DMS53 treated with DMSO at 0.1 percent for 48 hours (cell line): ENCODE measurements at regions not wholly inside any gene's neighbourhood (a gene's known extent, or its start where the extent isn't known, plus 50 kb on each side); places are given as distances from the start of the nearest gene placed in this dataset.

Experiments
- DNase-seq: peaks from one replicate; lab custom pipeline; 2025; ENCODE audit not compliant: unreplicated experiment; lab: John Stamatoyannopoulos, UW

DNA sequence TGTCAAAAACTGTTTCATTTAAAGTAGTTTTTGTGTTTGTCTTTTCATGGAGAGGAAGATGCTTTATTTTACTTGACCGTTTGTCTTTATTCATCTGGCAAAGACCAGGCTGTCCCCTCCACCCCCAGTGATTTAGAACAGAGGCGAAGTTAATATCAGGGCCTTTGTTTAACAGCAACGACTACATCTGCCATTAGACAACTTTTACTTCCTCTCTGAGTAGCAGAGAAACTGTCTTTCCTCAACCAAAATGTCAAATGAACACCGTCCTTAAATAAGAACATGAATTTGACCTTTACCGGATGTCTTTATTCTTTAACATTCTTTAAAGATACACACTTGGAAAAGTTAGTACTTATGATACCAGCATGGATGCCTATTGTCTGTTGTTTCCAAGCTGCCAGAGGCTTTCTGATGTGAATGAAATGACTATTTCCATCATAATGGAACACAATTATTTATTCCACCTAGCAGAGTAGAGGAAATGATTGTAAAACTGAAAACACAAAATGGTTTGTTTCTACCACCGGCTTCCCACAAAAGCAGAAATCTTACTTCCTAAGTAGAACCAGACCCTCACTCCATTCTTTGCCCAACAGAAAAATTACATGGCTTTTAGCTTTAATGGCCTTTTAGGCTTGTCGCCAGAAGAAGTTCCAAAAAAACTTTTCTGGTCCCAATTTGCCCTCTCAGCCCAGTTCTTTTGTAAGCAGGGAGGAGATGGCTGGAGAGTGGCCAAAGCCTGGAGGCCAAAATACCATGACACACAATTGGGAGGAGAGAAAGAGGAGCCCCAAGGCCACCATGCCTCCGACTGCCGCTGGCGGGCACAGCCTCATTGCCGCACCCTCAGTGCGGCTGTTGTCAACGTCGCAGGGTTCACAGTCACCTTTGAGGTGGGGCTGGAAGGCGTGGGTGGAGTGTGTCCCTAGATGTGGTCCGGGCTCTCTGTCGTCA is 168.5 kb downstream of the TEX36 start:
- DNase-seq, result no peak

DNA sequence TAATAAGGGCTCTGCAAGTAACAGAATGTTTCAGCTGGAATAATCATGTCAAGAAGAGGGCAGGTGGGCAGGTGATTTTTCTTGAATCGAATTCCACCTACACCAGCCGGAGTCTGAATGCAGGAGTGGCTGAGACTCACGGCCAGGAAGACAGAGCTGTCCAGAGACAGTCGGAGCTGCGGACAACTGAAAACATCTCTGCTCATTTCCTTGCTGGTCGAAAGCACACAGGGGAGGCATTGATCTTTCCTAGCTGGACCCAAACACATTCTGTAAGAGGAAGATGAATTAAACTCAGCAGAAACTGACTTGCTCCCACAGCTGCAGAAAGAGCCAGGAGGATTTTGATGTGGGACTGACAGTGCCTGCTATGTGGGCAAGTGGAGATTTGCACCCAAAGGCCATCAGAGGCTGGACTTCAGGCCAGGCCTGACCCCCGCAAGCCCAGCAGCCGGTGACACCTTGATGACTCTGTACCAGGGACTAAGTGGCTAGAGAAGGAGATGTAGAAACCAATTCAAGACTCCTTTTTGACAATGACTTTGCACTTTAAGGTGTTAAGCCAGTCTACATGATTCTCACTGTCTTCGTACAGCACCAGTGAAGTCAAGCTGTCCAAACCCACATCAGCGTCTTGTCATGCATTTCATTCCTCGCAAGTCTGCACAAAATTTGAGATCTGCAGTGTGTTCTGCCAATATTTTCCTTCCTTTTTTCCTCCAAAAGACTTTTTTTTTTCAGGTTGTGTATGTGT is 169.4 kb downstream of the TEX36 start:
- no peak for DNase-seq

DNA sequence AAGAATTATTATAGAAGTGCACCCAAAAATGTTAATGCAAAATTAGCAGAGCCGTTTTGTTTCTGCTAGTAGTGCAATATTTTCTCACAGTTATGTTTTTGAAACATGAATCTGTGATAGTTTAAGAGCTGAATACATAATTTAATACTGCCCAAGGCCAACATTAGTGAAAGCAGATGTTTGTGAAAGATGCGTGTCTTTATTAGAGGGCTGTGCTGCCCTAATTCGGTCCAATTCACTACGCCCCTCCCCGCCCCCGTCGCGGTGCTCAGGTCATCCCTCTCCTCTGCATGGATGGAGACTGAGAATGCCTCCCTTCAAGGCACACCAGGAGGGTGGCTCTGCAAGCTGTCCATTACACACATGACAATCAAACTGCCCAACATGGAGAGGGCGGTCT is 172.0 kb downstream of the TEX36 start:
- DNase-seq, result no peak

DNA sequence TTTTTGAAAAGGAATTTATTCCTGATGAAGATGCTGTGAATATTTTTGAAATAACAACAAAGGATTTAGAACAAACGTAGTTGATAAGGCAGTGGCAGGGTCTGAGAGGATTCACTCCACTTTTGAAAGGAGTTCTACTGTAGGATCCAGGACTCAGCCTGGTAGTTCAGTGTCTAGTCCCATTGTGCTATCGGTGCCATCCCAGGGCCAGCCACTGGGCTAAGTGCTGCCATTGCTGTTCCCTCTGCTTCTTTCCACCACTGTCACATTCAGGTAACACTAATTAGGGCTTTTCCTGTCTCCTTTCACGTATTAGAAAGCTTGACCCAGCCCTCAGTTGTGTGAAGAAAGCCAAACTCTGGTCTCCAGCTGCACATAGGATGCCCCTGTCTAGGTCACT is 177.3 kb downstream of the TEX36 start:
- no peak for DNase-seq

DNA sequence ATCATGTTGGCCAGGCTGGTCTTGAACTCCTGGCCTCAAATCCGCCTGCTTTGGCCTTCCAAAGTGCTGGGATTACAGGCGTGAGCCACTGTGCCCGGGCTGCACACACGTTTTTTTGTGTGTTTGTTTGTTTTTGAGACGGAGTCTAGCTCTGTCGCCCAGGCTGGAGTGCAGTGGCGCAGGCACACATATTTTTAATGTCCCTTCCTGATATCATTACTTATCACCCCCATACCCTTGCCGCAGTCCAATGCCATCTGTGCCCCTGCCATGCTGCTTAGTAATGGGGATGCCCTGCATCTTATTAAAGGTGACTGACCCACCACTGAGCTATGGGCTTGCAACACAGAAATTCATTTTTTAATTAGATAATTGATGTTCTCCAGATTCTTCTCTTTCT is 180.7 kb downstream of the TEX36 start:
- no peak for DNase-seq

DNA sequence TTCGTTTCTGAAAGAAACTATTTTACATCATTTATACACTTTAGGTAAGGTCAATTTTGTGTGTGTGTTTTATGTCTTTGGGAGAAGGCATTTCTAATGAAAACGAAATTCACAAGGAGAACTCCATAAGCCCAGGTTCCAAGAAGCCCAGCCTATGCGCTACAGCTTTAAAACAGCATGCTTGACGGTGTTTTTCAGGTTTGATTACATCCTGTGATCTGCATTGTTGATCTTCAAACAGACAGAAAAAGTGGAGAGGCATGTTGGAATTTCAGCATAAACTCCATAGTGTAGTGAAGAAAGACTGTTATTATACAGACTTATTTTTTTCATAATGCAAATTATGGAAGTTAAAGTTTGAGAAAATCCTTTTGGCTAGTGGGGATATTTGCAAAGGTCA is 187.6 kb downstream of the TEX36 start:
- DNase-seq, result no peak

DNA sequence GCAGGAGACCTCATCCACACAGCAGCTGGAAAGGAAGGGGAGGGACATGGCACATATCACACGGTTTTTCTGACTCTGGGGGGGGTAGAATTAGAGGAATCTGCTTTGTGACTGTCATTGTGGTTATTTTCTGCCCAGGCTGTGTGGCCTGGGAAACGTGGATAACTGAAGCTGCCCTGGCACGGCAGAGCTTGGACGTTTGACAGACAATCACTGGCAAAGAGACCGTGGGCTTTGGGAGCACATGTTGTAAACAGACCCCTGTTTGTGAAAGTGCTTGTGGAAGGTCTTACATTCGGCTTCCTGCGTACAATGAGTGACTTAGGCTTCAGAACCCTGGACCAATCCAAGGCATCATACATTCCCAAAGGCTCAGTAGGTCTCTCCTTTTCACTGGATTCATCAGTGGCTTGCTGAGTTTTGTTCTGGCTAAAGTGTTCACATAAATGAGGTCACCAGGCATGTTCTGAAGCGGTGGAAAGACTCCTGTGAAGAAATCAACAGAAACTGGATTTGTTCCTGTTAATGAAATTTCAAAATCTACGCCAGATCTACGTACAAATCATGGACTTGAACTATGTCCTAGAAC is 188.2 kb downstream of the TEX36 start:
- no peak for DNase-seq

DNA sequence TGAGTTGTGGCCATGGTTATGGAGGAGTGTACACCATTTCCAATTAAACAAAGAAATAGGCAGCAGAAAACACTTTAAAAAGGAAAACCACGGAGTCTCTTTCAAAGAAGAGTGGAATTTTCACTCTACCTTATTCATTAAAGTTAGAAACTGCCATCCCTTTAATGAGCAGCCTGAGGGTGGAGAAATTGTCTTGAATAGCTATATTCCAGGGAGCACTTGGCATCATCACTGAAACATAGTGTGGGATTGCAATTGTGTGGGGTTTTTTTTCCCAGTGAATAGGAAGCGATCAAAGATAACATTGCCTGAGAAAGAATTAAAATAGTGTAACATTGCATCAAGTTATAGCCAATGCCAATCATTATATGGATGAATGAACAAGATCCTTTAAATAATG is 191.6 kb downstream of the TEX36 start:
- DNase-seq, result no peak

DNA sequence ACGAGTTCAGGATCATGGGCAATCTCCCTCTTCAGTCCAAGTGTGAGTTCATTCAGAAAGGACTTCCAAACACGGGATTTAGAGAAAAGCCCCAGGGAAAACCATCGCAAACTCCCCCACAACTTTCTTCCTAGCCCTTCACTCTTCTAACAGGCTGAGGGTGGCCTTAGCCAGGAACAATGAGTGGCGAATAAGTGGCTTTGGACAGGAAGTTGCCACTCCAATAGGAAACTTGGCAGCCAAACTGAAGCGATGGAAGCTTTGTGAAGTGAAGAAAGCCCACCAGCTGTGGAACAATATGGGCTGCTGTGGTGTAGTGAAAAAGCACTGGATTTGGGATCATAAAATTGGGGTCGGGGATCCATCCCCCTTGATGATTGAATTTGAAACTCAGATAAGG is 193.2 kb downstream of the TEX36 start:
- DNase-seq, result peak; percentile 30

DNA sequence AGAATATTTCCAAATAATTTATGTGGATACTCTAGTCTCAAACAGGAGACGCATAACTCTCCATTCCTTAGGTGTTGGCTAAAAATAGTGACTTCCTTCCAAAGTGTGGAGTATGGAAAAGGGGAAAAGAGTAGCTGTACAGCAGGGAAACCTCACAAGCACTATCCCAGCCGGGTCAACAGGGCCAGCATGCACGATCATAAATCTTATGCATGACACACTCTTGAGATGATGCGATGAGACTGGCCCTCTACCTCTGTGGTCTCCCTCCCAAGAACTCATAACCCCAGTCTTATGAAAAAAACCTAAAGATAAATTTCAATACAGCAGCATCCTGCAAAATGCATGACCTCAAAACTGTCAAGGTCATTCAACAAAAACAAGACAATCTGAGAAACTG is 197.3 kb downstream of the TEX36 start:
- no peak for DNase-seq

DNA sequence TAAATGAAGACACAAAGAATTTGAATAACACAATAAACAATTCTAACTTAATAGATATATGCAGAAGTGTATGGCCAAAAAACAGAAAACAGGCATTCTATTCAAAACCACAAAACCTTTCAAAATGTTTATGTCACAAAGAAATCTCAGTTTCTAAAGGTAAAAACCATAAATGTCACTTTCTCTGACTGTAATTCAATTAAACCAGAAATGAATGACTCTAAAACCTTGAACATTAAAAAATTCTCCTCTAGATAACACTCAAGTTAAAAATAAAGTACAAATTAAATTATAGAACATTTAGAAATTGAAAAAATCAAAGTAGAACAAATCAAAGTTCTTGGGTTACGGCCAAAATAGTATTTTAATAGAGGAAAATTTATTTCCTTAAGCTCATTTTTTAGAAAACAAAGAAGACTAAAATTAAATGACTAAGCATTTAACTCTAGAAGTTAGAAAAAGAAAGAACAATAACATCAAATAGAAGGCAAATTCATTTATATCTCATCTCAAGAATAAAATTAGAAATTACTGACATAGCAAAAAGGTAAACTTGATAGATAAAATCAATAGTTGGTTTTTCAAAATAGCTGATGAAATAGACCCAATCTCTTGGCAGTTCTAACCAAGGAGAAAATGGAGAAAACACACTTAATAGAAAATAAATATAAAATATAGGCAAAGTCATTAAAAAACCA is 198.8 kb downstream of the TEX36 start:
- no peak for DNase-seq

DNA sequence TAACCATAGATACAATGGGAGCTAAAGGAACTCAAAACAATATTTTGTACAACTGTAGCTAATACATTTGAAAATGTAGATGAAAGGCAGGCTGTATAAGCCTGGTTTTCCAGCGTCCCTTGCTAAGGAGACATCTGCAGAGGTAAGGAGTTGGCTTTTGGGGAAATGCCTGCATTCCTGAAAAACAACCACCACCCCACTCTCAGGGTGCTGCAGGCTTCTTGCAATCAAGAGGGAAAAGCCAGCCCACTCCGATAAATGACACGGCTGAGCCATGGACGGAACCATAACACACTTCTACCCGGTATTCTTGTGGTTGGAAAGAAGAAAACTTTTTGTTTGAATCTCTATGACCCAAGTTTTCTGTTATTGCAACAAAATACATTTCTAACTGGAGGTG is 200.3 kb downstream of the TEX36 start:
- no peak for DNase-seq

DNA sequence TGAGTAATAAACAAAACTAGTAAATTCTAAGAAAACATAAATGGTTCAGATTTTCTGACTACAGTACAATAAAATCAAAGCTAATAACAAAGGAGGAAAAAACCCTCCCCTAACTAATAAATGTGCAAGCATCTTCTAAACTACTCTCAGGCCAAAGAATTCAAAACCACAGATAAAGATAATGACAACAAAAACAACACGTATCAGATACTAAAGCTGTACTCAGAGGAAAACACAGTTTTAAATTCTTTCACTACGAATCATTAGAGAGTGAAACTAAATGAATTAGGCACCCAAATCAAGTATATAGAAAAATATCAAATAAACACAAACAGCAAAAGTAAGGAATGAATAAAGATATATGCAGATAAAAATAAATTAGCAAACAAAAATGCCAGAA is 200.9 kb downstream of the TEX36 start:
- DNase-seq, result no peak

DNA sequence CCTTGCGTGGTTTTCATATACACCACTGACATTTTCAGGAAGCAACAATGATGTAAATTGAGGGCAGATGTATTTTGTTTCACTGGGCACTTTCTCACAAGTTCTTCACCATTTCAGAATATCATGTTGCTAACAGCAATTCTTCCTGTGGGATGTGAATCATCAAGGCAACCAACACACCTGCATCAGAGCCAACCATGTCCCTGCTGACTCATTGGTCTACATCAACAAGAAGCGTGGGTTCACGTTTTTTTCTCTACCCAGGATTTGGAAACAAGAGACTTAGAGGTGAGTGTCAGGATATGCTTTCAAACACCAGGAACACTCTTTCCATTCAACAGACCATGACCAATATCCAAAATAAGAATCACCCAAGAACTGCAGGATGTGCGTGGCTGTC is 203.9 kb downstream of the TEX36 start:
- peak; percentile 42 for DNase-seq

DNA sequence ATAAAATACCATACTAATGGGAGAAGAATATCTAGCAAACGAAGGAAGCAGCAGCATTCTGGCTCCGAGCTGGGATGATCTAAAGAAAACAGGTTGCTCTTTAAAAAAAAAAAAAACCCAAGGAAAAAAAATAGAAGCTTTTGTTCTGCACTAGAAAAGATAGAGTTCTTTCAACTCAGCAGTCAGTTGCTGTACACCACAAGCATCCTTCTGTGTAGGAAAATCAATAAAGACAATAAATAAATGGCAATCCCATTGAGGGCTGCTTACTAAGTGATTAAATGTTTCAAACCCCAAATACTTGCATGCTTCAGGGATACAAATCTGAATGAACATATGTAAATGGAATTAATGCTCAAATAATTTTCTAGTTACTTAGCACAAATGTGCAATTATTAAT is 207.1 kb downstream of the TEX36 start:
- no peak for DNase-seq

DNA sequence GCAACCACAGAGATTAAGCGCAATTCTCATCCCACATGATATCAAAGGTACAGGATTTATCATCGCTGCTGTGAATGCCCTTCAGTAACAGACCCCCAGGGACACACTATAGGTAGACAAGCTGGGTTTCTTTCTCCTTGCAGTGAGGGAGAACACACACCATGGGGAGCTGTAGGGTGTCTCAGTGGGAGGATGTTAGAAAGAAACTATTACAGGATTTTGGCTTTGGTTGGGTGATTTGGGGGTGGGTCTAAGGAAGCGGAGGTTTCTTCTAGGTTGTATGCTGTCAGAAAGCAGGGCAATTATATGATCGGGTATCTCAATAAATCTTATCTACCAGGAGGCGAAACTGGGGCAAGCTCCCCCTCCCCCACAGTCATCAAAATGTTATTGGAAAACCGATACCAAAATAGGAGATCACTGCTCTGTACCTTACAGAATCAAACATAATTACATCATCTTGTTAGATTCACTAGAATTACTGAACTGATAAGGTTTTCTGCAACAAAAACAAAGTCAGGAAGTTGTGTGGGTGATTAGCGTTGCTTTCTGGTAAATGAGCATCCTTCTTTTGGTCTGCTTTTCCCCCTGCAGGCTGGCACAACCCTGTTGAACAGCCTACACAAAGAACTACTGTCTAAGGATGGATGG is 209.7 kb downstream of the TEX36 start:
- no peak for DNase-seq

DNA sequence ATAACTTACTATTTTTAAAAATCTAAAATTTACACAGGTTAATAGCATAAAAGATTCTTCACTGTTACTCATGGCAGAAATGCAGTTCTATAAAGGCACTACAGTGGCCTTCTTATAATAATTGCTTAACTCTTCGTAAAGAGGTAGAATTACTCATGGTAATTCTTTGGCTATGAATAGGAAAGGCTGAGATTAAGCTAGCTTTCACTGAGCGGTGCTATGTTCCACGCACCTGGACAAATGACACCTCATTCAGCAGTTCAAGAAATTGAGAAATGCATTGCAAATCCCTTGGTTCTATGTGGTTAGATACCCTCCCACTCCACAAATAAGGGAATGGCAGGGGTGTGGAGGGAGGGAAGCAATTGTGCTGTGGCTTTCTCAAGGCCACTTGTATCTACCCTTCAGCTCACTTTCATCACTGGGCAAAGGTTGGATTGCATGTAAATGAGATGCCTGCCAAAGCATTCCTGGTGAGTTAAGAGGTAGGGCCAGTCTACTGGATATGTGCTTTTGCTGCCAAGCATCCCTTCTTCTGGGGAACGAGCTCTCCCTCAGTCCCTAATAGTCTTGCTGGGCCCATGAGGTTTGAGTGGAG is 210.9 kb downstream of the TEX36 start:
- DNase-seq, result no peak

DNA sequence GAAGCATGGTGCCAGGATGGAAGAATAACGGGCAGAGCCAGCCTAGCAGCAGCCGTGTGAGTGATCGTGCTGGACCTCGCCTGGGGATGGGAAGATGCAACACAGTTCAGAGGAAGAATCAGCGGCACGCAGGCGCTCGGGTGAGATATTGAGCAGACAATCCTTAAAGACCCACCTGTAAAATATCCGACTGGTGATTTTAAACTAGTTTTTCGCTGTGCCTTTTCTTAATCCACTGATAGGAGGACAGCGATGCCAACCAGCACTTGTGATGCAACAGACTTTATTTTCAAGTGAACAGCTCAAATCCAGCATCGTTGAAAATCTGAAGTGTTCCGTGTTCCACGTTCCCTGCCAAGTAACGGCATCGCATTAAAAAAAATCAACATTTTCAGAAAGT is 214.7 kb downstream of the TEX36 start:
- DNase-seq, result no peak

DNA sequence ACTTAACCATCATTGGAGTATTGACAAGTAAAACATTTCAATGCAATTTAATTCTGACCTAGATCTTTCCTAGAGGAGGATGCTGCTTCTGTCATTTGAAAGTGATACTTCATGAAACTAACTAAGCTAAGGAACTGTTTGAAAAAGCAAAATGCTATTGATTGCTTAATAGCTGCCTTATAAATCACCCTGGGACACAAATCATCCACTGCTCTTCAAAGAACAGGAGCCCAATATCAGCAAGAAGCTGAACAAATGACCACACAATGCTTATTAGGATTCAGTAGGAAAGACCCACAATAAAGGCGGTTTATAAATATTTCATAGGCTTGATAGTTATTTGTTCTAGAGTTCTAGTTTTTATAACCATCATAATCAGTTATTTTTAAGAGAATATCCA is 216.3 kb downstream of the TEX36 start:
- no peak for DNase-seq

DNA sequence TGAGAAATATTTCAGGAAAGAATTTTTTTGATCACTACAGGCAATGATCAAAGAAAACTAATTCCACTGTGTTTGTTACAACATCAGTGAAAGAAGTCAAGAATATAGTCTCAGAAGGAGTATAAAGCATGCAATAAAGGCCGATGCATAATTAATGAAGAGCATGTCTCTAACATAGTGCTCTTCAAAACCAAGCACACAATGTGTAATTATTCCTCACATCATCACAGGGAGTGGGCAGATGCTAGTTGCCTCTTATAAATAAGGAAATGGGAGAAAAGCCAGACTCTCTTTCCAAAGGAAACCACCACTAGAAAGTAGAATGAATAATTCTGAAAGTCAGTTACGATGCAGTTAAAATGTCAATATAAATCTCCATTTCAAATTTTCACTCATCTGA is 220.1 kb downstream of the TEX36 start:
- DNase-seq, result no peak
